ENCODE measurements at regions not wholly inside any gene's neighbourhood (a gene's known extent, or its start where the extent isn't known, plus 50 kb on each side); places are given as distances from the start of the nearest gene placed in this dataset.
A peak's percentile ranks its signal among the peaks of the same experiment; 100 is the strongest.

DNA sequence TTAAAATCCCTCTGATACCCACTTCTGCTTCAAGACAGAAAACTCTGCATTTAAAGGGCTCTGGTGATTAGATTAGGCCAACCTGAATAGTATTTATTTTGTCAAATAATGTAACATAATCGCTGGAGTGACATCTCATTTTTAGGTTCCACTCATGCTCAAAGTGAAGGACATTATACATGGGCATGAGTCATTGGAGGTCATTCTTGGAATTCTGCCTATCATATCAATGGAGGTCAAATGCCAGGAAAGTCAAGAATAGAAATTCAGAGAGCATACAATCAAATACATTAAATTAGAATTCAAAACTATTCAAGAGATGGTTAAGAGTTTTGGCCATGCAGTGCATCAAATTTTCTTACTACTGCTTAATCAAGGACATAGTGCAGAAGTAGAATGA lies 50.8 kb upstream of the PRSS1 start:
- DNase-seq (ENCODE audit: insufficient read length, low spot score) (no peak), FAIRE-seq (no peak)
- TF ChIP-seq PAX5 (IDR thresholded peaks at IDR 0.05; ENCODE audit: insufficient read depth, low read length, severe bottlenecking): no peak
- no peak for TF ChIP-seq POU2F2 (IDR thresholded peaks at IDR 0.05; ENCODE audit: low read depth, low read length)
- TF ChIP-seq TAF1 (IDR thresholded peaks at IDR 0.05; ENCODE audit: low read depth, low read length): no peak
- TF ChIP-seq POLR2AphosphoS5 (IDR thresholded peaks at IDR 0.05; ENCODE audit: low read depth, low read length): no peak
- no peak for TF ChIP-seq POLR2A (IDR thresholded peaks at IDR 0.05; ENCODE audit: low read depth, low read length)
- TF ChIP-seq SPI1 (IDR thresholded peaks at IDR 0.05; ENCODE audit: low read depth, low read length): no peak

DNA sequence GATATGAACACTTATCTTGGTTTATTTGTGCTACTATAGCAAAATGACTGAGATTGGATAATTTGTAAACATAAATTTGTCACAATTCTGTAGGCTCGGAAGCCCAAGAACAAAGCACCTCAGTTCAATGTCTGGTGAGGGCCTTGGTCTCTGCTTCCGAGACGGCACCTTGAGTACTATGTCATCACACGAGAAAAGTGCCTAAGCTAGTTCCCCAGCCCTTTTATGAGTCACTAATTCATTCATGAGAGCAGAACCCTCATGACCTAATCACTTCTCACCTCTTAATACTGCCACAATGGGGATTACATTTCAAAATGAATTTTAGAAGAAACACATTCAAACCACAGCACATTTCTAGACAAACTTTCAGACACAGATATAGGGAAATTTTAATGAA lies 52.0 kb upstream of the PRSS1 start:
- FAIRE-seq (no peak), DNase-seq (ENCODE audit: insufficient read length, low spot score) (no peak)
- TF ChIP-seq TAF1 (IDR thresholded peaks at IDR 0.05; ENCODE audit: low read depth, low read length) (no peak), PAX5 (IDR thresholded peaks at IDR 0.05; ENCODE audit: insufficient read depth, low read length, severe bottlenecking) (no peak), SPI1 (IDR thresholded peaks at IDR 0.05; ENCODE audit: low read depth, low read length) (no peak), POU2F2 (IDR thresholded peaks at IDR 0.05; ENCODE audit: low read depth, low read length) (no peak), POLR2AphosphoS5 (IDR thresholded peaks at IDR 0.05; ENCODE audit: low read depth, low read length) (no peak), POLR2A (IDR thresholded peaks at IDR 0.05; ENCODE audit: low read depth, low read length) (no peak)

- peak; percentile 26 for FAIRE-seq
- no peak for DNase-seq (ENCODE audit: insufficient read length, low spot score)
- no peak for TF ChIP-seq POU2F2 (IDR thresholded peaks at IDR 0.05; ENCODE audit: low read depth, low read length)
- no peak for TF ChIP-seq PAX5 (IDR thresholded peaks at IDR 0.05; ENCODE audit: insufficient read depth, low read length, severe bottlenecking)
- TF ChIP-seq POLR2AphosphoS5 (IDR thresholded peaks at IDR 0.05; ENCODE audit: low read depth, low read length): no peak
- TF ChIP-seq TAF1 (IDR thresholded peaks at IDR 0.05; ENCODE audit: low read depth, low read length): no peak
- no peak for TF ChIP-seq POLR2A (IDR thresholded peaks at IDR 0.05; ENCODE audit: low read depth, low read length)
- TF ChIP-seq SPI1 (IDR thresholded peaks at IDR 0.05; ENCODE audit: low read depth, low read length): no peak
These were observed 52.7 kb upstream of the PRSS1 start for GRCh38 chr7:142696456-142697179.

- TF ChIP-seq SPI1 (IDR thresholded peaks at IDR 0.05; ENCODE audit: low read depth, low read length) (no peak), TAF1 (IDR thresholded peaks at IDR 0.05; ENCODE audit: low read depth, low read length) (no peak), PAX5 (IDR thresholded peaks at IDR 0.05; ENCODE audit: insufficient read depth, low read length, severe bottlenecking) (no peak), POLR2AphosphoS5 (IDR thresholded peaks at IDR 0.05; ENCODE audit: low read depth, low read length) (no peak)
- FAIRE-seq: no peak
- DNase-seq (ENCODE audit: insufficient read length, low spot score): no peak
These were observed 55.4 kb upstream of the PRSS1 start for GRCh38 chr7:142693911-142694310.

- FAIRE-seq (no peak), DNase-seq (ENCODE audit: insufficient read length, low spot score) (no peak)
- TF ChIP-seq POLR2A (IDR thresholded peaks at IDR 0.05; ENCODE audit: low read depth, low read length) (no peak), SPI1 (IDR thresholded peaks at IDR 0.05; ENCODE audit: low read depth, low read length) (peak; percentile 94)
These were observed 58.6 kb upstream of the PRSS1 start for GRCh38 chr7:142690554-142691182.

GRCh38 chr7:142689439-142690120 lies 59.7 kb upstream of the PRSS1 start:
- FAIRE-seq: peak; percentile 5
- DNase-seq (ENCODE audit: insufficient read length, low spot score): no peak
- TF ChIP-seq PAX5 (IDR thresholded peaks at IDR 0.05; ENCODE audit: insufficient read depth, low read length, severe bottlenecking): no peak
- TF ChIP-seq POU2F2 (IDR thresholded peaks at IDR 0.05; ENCODE audit: low read depth, low read length): no peak
- TF ChIP-seq POLR2A (IDR thresholded peaks at IDR 0.05; ENCODE audit: low read depth, low read length): no peak
- TF ChIP-seq TAF1 (IDR thresholded peaks at IDR 0.05; ENCODE audit: low read depth, low read length): no peak
- TF ChIP-seq SPI1 (IDR thresholded peaks at IDR 0.05; ENCODE audit: low read depth, low read length): no peak
- TF ChIP-seq POLR2AphosphoS5 (IDR thresholded peaks at IDR 0.05; ENCODE audit: low read depth, low read length): no peak

- no peak for FAIRE-seq
- DNase-seq (ENCODE audit: insufficient read length, low spot score): no peak
- TF ChIP-seq POU2F2 (IDR thresholded peaks at IDR 0.05; ENCODE audit: low read depth, low read length): no peak
These were observed 63.3 kb upstream of the PRSS1 start for GRCh38 chr7:142685877-142686508.

GRCh38 chr7:142681314-142682092 lies 67.8 kb upstream of the PRSS1 start:
- FAIRE-seq (no peak), DNase-seq (ENCODE audit: insufficient read length, low spot score) (no peak)
- TF ChIP-seq POU2F2 (IDR thresholded peaks at IDR 0.05; ENCODE audit: low read depth, low read length) (no peak), SPI1 (IDR thresholded peaks at IDR 0.05; ENCODE audit: low read depth, low read length) (no peak), PAX5 (IDR thresholded peaks at IDR 0.05; ENCODE audit: insufficient read depth, low read length, severe bottlenecking) (no peak), TAF1 (IDR thresholded peaks at IDR 0.05; ENCODE audit: low read depth, low read length) (no peak), POLR2A (IDR thresholded peaks at IDR 0.05; ENCODE audit: low read depth, low read length) (no peak), POLR2AphosphoS5 (IDR thresholded peaks at IDR 0.05; ENCODE audit: low read depth, low read length) (no peak)

DNA sequence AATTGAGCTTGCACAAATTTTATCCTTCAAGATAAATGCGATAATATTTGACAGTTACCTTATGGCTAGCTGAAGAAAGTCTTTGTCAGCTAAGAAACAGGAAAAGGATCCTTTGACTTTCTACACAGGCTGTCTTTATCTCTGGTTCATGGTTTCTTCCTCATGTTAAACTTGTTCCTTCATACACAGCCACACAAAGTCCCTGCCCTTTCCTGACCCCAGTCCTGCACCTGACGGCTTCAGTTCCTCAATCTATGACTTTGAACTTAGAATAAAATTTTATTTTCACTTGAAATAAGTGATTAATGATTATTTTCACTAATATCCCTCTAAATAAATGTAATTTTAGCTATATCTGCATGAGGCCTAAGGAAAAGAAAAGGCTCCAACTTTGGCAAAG lies 77.8 kb upstream of the PRSS1 start:
- FAIRE-seq (no peak), DNase-seq (ENCODE audit: insufficient read length, low spot score) (no peak)
- TF ChIP-seq PAX5 (IDR thresholded peaks at IDR 0.05; ENCODE audit: insufficient read depth, low read length, severe bottlenecking) (no peak), SPI1 (IDR thresholded peaks at IDR 0.05; ENCODE audit: low read depth, low read length) (peak; percentile 46), TAF1 (IDR thresholded peaks at IDR 0.05; ENCODE audit: low read depth, low read length) (no peak), POLR2A (IDR thresholded peaks at IDR 0.05; ENCODE audit: low read depth, low read length) (no peak), POU2F2 (IDR thresholded peaks at IDR 0.05; ENCODE audit: low read depth, low read length) (no peak)
